ENCODE measurements at regions not wholly inside any gene's neighbourhood (a gene's known extent, or its start where the extent isn't known, plus 50 kb on each side); places are given as distances from the start of the nearest gene placed in this dataset.

GRCh38 chr2:84286878-84287277 is 172.2 kb downstream of the SUCLG1 start:
- Histone ChIP-seq H3K9me1 (ENCODE audit: control insufficient read depth, extremely low read depth, insufficient read depth, low read length) (no peaks in the 10 kb centered on the region), H3K4me3 (ENCODE audit: control insufficient read depth in 2 of 3, extremely low read depth in 1 of 3, insufficient read depth in 2 of 3, low read depth in 1 of 3, low read length in 3 of 3) (no peak overlapping the region), H3K4me2 (ENCODE audit: control insufficient read depth, extremely low read depth, insufficient read depth, low read depth, low read length) (no peak overlapping the region), H3K9ac (ENCODE audit: control insufficient read depth, extremely low read depth, insufficient read depth, low read length) (no peak overlapping the region), H3K27ac (ENCODE audit: control insufficient read depth, insufficient read depth, low read length) (no peak overlapping the region), H3K9me3 (ENCODE audit: control insufficient read depth, low read depth, low read length) (no peaks in the 10 kb centered on the region), H2AFZ (ENCODE audit: control insufficient read depth, low read length) (no peak overlapping the region), H3K79me2 (ENCODE audit: control insufficient read depth, insufficient read depth, low read length) (no peaks in the 10 kb centered on the region), H3K36me3 (ENCODE audit: control insufficient read depth in 2 of 2, extremely low read depth in 1 of 2, insufficient read depth in 2 of 2, low read length in 2 of 2) (no peaks in the 10 kb centered on the region), H3K27me3 (ENCODE audit: control insufficient read depth, extremely low read depth, insufficient read depth, low read length) (no peaks in the 10 kb centered on the region), H3K4me1 (ENCODE audit: control insufficient read depth, extremely low read depth, insufficient read depth, low read length) (no peaks in the 10 kb centered on the region), H4K20me1 (ENCODE audit: control insufficient read depth, extremely low read depth, insufficient read depth, low read length) (no peaks in the 10 kb centered on the region)
- TF ChIP-seq CTCF (optimal IDR thresholded peaks at IDR 0.05 in 1 of 3, IDR thresholded peaks at IDR 0.05 in 1 of 3, conservative IDR thresholded peaks at IDR 0.05 in 1 of 3; ENCODE audit: extremely low read depth in 1 of 3, insufficient read depth in 2 of 3, low read length in 3 of 3) (no peak), EZH2 (IDR thresholded peaks at IDR 0.05; ENCODE audit: low read length) (no peak)
- DNase-seq (ENCODE audit: low read depth, low spot score) (no peak), FAIRE-seq (no peak)
- dilution Hi-C loops (cut with MboI; ENCODE audit: extremely low pct_ligation_motif_present, low sequenced_read_pairs): no loop called here

GRCh38 chr2:84285056-84285747 is 173.9 kb downstream of the SUCLG1 start:
- H3K79me2 ChIP-seq (ENCODE audit: control insufficient read depth, insufficient read depth, low read length): no peaks in the 10 kb centered on the region
- no peaks in the 10 kb centered on the region for H3K27me3 ChIP-seq (ENCODE audit: control insufficient read depth, extremely low read depth, insufficient read depth, low read length)
- FAIRE-seq (no peak), DNase-seq (ENCODE audit: low read depth, low spot score) (peak; percentile 17)
- no peak overlapping the region for H2AFZ ChIP-seq (ENCODE audit: control insufficient read depth, low read length)
- no peaks in the 10 kb centered on the region for H4K20me1 ChIP-seq (ENCODE audit: control insufficient read depth, extremely low read depth, insufficient read depth, low read length)
- H3K9me1 ChIP-seq (ENCODE audit: control insufficient read depth, extremely low read depth, insufficient read depth, low read length): no peaks in the 10 kb centered on the region
- dilution Hi-C loops (cut with MboI; ENCODE audit: extremely low pct_ligation_motif_present, low sequenced_read_pairs): no loop called here
- no peak overlapping the region for H3K4me2 ChIP-seq (ENCODE audit: control insufficient read depth, extremely low read depth, insufficient read depth, low read depth, low read length)
- no peak for TF ChIP-seq EZH2 (IDR thresholded peaks at IDR 0.05; ENCODE audit: low read length)
- TF ChIP-seq CTCF (optimal IDR thresholded peaks at IDR 0.05 in 1 of 3, IDR thresholded peaks at IDR 0.05 in 1 of 3, conservative IDR thresholded peaks at IDR 0.05 in 1 of 3; ENCODE audit: extremely low read depth in 1 of 3, insufficient read depth in 2 of 3, low read length in 3 of 3): no peak
- H3K4me1 ChIP-seq (ENCODE audit: control insufficient read depth, extremely low read depth, insufficient read depth, low read length): no peaks in the 10 kb centered on the region
- no peaks in the 10 kb centered on the region for H3K36me3 ChIP-seq (ENCODE audit: control insufficient read depth in 2 of 2, extremely low read depth in 1 of 2, insufficient read depth in 2 of 2, low read length in 2 of 2)
- no peaks in the 10 kb centered on the region for H3K9me3 ChIP-seq (ENCODE audit: control insufficient read depth, low read depth, low read length)
- no peak overlapping the region for H3K4me3 ChIP-seq (ENCODE audit: control insufficient read depth in 2 of 3, extremely low read depth in 1 of 3, insufficient read depth in 2 of 3, low read depth in 1 of 3, low read length in 3 of 3)
- H3K27ac ChIP-seq (ENCODE audit: control insufficient read depth, insufficient read depth, low read length): no peak overlapping the region
- H3K9ac ChIP-seq (ENCODE audit: control insufficient read depth, extremely low read depth, insufficient read depth, low read length): no peak overlapping the region
